ENCODE measurements at regions not wholly inside any gene's neighbourhood (a gene's known extent, or its start where the extent isn't known, plus 50 kb on each side); places are given as distances from the start of the nearest gene placed in this dataset.
"Not testable (repeated sequence)": the region's sequence is repeated elsewhere in the genome, so short reads cannot be mapped to it uniquely, and the experiment has no call there.

DNA sequence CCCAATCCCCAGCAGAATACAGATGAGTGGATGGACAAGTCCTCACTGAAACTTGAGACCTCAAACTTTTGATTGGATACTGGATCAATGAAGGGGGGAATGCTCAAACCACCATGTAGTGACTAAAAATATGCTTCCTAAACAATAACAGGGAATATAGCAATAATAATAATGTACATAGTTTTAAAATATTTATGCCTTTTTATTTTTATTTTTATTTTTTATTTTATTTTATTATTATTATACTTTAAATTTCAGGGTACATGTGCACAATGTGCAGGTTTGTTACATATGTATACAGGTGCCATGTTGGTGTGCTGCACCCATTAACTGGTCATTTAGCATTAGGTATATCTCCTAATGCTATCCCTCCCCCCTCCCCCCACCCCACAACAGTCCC lies 506.0 kb downstream of the SOX6 start:
- not testable (repeated sequence) for DNase-seq

GRCh38 chr11:15851051-15851498 lies 505.3 kb downstream of the SOX6 start:
- no peak for DNase-seq

DNA sequence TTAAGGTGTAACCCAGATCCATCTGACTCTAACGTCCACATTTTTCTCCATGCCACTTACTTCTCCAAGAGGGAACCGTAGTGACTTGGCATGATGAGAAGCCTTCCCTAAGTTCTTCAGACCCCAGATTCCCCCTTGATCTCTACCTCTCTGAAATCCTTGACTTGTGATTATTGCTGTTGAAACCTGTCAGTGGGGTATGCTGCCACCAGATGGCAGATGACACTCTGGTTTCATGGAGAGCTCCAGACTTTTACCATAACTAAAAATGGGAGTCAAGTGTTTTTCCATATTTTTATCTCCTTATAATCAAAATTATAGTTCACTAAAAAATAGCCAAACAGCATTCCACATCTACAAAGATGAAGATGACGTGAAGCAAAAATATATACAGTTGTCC lies 504.2 kb downstream of the SOX6 start:
- DNase-seq: no peak

GRCh38 chr11:15854245-15854644 lies 502.1 kb downstream of the SOX6 start:
- no peak for DNase-seq

GRCh38 chr11:15858881-15859280 lies 497.5 kb downstream of the SOX6 start:
- no peak for DNase-seq

DNA sequence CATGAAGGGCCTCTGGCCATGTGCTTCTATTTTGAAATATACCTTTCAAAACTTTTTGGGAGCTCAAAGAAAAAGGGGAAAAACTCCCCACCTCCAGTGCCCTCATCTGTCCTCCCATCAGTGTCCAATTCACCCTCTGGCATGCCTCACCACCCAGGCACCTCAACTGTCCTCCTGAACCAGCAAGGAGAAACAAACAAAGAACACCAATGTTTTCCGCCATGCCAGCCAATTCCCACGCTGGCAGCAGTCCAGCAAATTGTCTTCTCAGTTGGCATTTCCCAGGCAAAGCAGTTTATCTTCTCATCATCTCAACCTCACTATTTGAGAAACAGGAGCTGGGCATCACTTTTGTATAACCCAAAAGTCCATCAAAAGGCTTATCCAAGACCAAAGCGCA lies 496.9 kb downstream of the SOX6 start:
- no peak for DNase-seq

DNA sequence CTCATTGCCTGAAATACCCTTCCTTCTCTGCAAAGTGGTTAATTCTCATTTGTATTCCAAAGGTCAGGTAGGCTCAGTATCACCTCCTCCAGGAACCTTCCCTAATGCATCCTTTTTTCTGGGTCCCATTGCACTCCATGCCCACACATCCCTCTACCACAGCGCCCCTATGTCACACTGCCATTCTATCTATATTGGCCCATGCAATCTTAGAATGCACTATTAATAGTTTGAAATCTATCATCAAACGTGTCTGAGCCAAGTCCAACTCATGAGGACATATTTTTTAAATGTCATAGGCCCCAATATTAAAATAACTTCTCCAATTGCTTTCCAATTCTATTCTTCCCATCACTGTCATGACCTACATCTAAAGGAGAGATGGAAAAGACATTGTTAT lies 495.1 kb downstream of the SOX6 start:
- DNase-seq: no peak

DNA sequence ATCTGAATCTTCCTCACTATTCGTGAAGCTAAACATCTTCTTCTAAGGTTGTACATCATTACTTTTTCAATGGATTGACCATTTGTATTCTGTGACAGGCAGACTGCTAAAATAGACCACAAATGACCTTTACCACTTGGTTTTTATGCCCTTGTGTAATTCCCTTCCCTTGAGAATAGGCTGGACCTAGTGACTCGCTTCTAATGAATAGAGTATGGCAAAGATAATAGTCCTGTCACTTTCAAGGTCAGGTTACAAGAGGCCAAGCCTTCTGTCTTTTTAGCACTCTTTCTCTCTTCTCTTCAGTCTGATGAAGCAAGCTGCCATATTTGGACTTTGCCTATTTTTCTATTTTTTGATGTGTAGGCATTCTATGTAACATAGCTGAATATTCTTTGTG lies 492.9 kb downstream of the SOX6 start:
- no peak for DNase-seq

DNA sequence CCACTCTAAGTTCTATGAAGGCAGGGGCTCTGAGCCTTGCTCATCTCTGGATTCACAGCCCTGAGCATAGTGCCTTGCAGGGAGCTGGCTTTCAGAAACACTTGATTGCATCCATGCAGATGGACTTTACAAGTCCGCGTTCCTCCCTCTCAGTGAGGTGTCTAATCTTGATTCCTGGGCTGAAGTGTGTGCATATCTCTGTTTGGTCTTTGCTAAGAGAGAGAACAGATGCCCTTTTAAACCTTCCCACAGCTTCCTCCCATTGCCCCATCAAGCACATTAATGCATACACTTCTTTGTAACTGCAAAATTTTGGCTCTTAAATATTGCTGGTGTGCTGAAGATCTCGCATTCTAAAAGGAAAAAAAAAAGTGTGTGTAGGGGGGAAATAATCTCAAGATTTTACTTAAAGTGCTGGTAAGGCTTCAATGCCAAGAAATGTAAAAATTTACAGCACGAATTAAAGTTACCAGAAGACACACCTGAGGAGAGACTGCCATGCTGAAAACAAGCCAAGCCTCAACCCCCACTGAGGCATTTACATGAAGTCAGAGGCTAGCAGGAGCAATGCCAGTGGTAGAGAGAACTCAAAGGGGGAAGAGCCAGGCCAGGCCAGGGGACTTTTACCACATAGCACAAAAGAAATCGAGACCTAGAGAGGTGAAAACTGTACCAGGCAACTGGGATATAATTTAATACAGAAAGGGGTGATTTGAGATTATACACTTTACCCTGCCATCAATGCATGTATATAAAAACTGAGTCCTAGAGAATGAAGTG lies 492.1 kb downstream of the SOX6 start:
- DNase-seq: no peak

DNA sequence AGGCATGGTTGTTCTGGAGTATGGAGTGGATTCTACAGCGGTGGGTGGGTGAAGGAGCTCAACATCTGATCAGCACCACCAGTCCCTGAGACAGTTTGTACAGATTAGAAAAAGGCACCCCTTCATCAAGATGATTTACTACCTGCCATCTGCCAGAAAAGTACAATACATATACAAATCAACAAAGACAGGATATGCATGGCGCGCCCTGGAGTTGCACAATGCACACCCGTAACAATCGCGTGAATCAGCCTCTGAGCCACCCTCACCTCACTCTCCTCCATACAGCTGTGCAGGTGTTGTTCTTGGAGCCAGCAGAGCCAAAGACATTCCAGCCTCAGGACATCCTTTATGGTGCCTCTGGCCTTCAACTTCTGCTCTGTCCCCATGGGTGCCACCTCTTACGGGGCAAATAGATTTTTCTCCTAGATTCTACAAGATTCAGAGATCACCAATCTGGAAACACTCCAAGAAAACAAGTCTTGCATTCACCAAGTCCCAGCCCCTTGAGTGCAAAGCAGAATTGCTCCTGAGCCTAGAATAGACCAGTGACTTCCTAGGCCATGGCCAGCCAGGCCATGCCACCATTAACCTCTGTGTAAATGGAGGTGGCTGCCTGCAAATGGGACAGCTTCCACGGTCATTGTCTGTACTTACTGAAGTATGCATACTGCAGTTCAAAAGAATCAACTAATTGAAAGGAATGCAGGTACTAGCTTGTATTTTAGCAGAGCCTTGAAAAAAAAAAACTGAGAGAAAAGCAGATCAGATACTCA lies 490.9 kb downstream of the SOX6 start:
- DNase-seq: no peak

GRCh38 chr11:15867871-15868270 lies 488.5 kb downstream of the SOX6 start:
- DNase-seq: no peak

- DNase-seq: no peak
Observed at GRCh38 chr11:15870911-15871310, 485.4 kb downstream of the SOX6 start.

GRCh38 chr11:15871904-15872626 lies 484.3 kb downstream of the SOX6 start:
- no peak for DNase-seq

DNA sequence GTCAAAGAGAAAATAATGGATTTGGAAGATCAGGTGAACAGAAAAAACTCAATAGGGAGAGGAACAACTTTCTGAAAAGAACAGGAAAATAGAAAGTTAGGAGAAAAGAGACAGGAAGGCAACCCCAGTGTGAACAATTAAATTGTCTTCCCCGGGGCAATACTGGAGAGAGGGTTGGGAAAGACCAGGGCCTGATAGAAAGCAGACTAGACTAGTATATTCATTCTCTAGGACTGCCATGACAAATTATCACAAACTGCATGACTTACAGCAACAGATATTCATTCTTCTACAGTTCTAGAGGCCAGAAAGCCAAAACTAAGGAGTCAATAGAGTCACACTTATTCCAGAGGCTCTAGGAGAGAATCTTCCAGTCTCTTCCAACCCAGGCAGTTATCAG lies 482.8 kb downstream of the SOX6 start:
- DNase-seq: no peak

DNA sequence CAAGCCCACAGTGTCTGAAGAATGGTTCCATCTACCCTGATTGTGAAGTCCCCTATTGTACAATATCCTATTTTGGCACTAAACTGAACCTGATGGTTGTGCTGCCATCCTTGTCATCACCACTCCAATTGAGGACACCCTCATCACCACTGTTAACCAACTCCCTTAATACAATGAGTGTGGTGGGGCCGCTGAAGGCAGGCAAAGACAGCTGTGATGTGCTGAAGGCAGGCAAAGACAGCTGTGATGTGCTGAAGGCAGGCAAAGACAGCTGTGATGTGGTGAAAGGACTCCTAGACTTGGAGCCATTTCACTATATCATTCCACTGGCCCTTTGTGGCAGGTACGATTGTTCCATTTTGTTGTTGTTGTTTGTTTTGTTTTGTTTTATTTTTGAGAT lies 481.6 kb downstream of the SOX6 start:
- DNase-seq: no peak

DNA sequence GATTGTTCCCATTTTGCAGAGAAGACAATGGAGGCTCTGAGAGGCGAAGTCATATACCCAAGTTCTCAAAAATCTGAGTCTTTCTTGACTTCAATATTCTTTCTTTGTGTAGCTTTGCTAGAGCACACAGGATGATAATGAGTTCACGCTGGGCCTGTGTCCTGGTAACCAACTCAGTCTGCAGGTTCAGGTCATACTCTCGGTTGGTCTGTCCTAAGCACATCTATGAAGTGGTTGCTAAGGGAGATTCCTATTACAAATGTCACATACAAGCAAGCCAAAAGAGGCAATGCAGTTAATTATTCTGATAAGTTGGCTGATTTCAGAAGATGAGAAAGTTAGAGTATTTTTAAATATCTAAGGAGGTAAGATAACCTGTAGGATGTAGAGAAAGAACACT lies 481.0 kb downstream of the SOX6 start:
- DNase-seq: no peak

DNA sequence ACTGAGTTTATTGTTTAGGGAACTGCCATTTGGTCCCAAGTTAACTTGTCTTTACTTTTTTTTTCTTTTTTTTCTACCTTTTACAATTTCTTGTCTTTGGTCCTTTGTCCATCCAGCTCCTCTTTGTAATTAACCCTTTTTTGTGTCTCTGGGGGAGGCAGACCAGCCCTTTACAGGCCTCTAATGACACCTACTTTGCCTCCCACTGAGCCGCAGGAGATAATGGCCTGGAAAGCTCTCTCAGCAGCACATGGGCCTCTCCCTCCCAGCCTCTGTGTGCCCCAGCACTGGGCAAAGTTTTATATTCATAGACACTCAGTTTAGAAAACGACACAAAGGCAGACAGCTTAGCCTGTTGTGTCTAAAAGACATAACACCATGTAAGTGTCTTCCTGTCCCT lies 480.4 kb downstream of the SOX6 start:
- no peak for DNase-seq

- no peak for DNase-seq
Observed at GRCh38 chr11:15878756-15879155, 477.6 kb downstream of the SOX6 start.

- DNase-seq: no peak
Observed at GRCh38 chr11:15880291-15880690, 476.1 kb downstream of the SOX6 start.

GRCh38 chr11:15882876-15883454 lies 473.4 kb downstream of the SOX6 start:
- no peak for DNase-seq

DNA sequence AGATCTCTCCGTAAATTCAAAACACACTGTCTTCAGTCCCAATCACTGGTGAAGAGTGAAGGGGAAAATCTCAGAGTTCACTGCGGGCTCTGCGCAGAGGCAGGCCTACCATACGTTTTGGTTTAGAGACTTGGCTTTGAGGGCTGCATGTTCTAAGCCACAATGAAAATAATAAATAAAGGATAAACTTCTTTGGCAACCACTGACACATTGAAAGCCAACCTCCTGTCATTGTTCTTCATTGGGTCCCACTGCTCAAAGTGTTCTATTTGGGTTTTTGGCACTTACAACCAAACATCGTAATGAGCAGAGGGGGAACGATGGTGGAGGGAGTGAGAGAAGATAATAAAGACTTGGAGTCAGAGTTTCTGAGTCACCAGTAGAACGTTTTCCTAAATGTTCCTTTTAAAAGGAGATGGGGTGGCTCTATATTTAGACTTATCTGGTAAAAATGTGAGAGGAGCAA lies 472.9 kb downstream of the SOX6 start:
- no peak for DNase-seq

DNA sequence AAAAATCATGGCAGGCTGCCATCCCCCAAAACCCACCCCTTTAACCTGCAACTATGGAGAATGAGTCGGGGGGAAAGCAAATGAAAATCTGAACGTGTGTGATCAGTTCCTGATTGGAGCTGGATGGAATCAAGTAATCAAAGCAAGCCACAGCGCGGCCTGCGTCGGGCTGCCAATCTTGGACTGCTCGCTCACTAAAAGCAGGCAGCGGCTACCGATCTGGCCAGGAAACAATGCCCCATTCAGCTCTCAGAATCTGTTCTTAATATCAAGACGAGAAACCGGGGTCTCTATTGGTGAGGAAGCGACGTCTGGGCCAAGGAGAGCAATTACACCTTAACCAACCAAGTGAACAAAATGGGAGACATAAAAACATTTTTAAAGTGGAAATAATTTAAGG lies 472.2 kb downstream of the SOX6 start:
- no peak for DNase-seq
